ENCODE measurements at regions not wholly inside any gene's neighbourhood (a gene's known extent, or its start where the extent isn't known, plus 50 kb on each side); places are given as distances from the start of the nearest gene placed in this dataset.

DNA sequence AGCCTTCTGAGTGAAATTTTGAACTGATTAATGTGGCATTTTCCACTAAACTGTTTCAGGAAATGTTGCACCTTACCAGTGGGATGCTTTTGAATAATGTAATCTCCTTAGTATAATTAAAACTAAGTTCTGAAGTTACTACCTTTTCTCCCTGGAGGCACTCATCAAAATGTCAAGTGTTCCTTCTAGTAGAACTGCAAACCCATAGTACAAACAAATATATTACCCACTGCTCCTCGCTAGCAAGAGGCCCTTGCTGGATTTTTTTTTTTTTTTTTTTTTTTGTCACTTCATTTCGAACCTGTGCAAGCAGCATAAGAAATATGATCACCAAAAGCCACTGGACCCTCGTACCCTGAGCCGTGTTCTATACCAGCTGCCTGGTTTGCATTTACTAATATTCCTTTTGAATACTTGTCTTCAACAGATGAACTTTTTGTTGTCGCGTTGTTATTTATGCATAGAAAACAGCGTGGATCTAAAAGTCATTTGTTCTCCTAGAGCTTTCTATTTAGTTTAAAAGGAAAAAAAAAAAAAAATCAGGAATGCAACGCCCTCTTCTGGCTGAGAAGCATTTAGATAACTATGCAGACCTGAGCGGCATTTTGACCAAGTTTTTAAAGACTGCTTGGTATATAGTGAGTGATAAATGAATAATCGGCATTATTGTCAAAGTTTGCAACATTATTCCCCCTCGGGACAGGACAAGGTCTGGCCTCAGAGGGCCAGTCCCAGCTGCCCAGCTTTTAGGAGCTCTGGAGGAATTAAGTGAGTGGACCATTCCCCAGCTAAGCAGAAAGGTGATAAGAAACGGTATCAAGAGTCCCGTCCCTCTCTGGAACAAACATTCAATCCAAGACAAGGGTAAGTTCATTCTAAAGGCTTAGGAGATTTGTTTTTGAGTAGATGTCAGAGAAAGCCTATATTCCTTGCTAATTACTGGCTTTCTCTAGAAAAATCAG, 162.5 kb upstream of the KIF2A start:
- no peak for TF ChIP-seq FOXP2 (optimal IDR thresholded peaks at IDR 0.05; ENCODE audit: borderline replicate concordance, extremely low read depth, extremely low read length, insufficient read depth)
- TF ChIP-seq, protein P1, sequence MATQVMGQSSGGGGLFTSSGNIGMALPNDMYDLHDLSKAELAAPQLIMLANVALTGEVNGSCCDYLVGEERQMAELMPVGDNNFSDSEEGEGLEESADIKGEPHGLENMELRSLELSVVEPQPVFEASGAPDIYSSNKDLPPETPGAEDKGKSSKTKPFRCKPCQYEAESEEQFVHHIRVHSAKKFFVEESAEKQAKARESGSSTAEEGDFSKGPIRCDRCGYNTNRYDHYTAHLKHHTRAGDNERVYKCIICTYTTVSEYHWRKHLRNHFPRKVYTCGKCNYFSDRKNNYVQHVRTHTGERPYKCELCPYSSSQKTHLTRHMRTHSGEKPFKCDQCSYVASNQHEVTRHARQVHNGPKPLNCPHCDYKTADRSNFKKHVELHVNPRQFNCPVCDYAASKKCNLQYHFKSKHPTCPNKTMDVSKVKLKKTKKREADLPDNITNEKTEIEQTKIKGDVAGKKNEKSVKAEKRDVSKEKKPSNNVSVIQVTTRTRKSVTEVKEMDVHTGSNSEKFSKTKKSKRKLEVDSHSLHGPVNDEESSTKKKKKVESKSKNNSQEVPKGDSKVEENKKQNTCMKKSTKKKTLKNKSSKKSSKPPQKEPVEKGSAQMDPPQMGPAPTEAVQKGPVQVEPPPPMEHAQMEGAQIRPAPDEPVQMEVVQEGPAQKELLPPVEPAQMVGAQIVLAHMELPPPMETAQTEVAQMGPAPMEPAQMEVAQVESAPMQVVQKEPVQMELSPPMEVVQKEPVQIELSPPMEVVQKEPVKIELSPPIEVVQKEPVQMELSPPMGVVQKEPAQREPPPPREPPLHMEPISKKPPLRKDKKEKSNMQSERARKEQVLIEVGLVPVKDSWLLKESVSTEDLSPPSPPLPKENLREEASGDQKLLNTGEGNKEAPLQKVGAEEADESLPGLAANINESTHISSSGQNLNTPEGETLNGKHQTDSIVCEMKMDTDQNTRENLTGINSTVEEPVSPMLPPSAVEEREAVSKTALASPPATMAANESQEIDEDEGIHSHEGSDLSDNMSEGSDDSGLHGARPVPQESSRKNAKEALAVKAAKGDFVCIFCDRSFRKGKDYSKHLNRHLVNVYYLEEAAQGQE (IDR thresholded peaks at IDR 0.05; ENCODE audit: insufficient read depth in 1 of 2, low read depth in 2 of 2, low read length in 2 of 2), result no peak
- no peak for TF ChIP-seq TAF1 (IDR thresholded peaks at IDR 0.05; ENCODE audit: borderline replicate concordance, insufficient read depth, low read length)
- TF ChIP-seq POLR2AphosphoS5 (IDR thresholded peaks at IDR 0.05; ENCODE audit: low read depth, low read length), result no peak
- TF ChIP-seq SIN3A (IDR thresholded peaks at IDR 0.05; ENCODE audit: borderline replicate concordance, insufficient read depth, low read length), result no peak

DNA sequence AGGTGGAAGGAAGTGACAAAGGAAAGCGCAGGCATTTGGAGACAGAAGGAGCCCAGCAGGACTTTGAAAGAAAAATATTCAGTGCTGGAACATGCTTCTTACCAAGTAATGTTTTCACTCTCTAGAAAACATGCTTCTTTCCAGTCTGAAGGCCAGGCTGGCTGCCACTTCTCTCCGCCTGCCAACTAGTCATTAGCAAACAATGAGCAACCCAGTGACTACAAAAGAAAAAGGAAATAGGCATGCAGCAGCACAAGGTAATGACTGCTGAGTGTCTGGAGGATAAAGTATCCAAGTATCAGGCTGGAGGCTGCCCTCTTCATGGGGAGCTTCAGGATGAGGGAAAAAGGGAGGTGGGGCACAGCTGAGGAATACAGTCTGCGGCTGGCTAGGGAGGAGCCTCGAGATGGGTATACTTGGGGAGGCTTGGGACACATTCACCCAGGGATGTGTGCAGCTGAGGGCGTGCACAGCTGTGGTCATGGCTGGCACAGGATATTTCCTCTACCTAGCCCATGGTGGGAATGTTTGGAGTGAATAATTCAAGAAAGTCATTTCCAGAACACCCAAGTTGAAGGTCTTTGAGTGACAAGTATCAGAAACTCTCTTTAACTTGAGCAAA, 161.5 kb upstream of the KIF2A start:
- no peak for TF ChIP-seq SIN3A (IDR thresholded peaks at IDR 0.05; ENCODE audit: borderline replicate concordance, insufficient read depth, low read length)
- TF ChIP-seq, protein P1 (IDR thresholded peaks at IDR 0.05; ENCODE audit: insufficient read depth in 1 of 2, low read depth in 2 of 2, low read length in 2 of 2), result no peak
- TF ChIP-seq FOXP2 (optimal IDR thresholded peaks at IDR 0.05; ENCODE audit: borderline replicate concordance, extremely low read depth, extremely low read length, insufficient read depth), result no peak
- TF ChIP-seq TAF1 (IDR thresholded peaks at IDR 0.05; ENCODE audit: borderline replicate concordance, insufficient read depth, low read length), result no peak

DNA sequence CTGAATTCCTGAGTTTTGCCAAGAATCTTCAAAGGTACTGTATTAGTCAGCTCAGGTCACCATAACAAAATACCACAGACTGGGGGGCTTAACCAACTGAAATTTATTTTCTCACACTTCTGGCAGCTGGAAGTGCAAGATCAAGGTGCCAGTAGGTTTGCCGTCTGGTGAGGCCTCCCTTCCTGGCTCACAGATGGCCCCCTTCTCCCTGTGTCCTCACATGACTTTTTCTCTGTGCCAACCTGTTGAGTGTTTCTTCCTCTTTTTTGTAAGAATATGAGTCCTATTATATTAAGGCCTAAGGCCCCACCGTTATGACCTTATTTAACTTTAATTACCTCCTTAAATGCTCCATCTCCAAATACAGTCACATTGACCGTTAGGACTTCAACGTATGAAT, 156.1 kb upstream of the KIF2A start:
- TF ChIP-seq TAF1 (IDR thresholded peaks at IDR 0.05; ENCODE audit: borderline replicate concordance, insufficient read depth, low read length), result no peak
- TF ChIP-seq, protein P1 (IDR thresholded peaks at IDR 0.05; ENCODE audit: insufficient read depth in 1 of 2, low read depth in 2 of 2, low read length in 2 of 2), result no peak
- no peak for TF ChIP-seq SIN3A (IDR thresholded peaks at IDR 0.05; ENCODE audit: borderline replicate concordance, insufficient read depth, low read length)
- TF ChIP-seq FOXP2 (optimal IDR thresholded peaks at IDR 0.05; ENCODE audit: borderline replicate concordance, extremely low read depth, extremely low read length, insufficient read depth), result no peak
- TF ChIP-seq POLR2AphosphoS5 (IDR thresholded peaks at IDR 0.05; ENCODE audit: low read depth, low read length), result no peak

DNA sequence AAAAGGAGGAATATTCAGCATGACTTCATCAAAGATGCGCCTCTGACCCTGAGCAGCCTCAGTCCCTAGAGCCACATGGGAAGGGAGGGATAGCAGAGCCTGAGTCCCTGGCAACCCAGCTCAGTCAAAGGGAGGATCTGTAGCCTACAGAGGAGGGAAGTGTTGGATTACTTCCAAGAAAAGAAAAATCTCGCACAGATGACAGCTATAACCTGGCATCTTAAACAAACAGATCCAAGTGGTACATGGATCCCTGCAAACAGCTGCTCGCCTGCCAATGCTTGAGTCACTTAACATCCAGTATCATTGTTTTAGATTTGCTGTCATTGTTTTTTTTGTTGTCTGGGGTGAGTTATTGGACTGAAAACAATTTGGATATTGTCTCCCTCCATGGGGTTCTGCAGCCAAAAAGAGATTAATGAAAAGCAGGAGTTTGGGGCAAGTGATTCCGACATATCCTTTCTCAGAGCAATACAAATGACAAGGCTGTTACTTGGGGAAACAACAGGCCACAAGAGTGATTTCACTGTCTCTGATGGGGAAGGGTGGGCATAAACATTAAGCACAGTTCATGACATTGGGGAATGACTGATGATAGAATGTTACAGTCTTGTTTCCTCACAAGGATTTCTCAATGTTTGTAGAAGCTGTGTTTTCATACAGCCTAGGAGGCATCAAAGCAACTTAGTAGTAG, 153.5 kb upstream of the KIF2A start:
- no peak for TF ChIP-seq POLR2AphosphoS5 (IDR thresholded peaks at IDR 0.05; ENCODE audit: low read depth, low read length)
- TF ChIP-seq TAF1 (IDR thresholded peaks at IDR 0.05; ENCODE audit: borderline replicate concordance, insufficient read depth, low read length), result no peak
- no peak for TF ChIP-seq FOXP2 (optimal IDR thresholded peaks at IDR 0.05; ENCODE audit: borderline replicate concordance, extremely low read depth, extremely low read length, insufficient read depth)
- TF ChIP-seq, protein P1 (IDR thresholded peaks at IDR 0.05; ENCODE audit: insufficient read depth in 1 of 2, low read depth in 2 of 2, low read length in 2 of 2), result no peak
- no peak for TF ChIP-seq SIN3A (IDR thresholded peaks at IDR 0.05; ENCODE audit: borderline replicate concordance, insufficient read depth, low read length)

All from PFSK-1 (cell line).